NOMO-1 treated with DMSO at 0.1 percent for 48 hours (cell line): ENCODE measurements at regions not wholly inside any gene's neighbourhood (a gene's known extent, or its start where the extent isn't known, plus 50 kb on each side); places are given as distances from the start of the nearest gene placed in this dataset.
"Not testable (repeated sequence)": the region's sequence is repeated elsewhere in the genome, so short reads cannot be mapped to it uniquely, and the experiment has no call there.

Experiments
- DNase-seq: peaks from one replicate; lab custom pipeline; 2025; ENCODE audit not compliant: unreplicated experiment; lab: John Stamatoyannopoulos, UW

DNA sequence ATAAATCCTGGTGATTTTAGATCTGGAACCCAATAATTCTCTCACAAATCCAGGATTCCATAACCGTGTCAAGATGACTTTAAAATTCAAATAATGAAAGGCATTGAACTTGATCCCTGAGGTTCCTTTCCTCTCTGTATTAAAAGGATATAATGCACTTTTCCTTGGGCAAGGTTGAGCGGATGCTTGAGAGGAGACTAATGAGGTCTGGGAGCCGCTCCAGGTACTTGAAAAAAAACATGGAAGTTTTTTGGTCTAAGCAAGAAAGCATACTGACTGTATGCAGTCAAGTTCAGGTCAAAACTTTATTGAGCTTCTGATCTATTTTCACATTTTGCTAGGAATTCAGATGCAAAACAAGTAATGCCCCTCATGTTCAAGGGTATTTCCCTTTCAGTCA is 318.5 kb downstream of the RAD51AP2 start:
- no peak for DNase-seq

DNA sequence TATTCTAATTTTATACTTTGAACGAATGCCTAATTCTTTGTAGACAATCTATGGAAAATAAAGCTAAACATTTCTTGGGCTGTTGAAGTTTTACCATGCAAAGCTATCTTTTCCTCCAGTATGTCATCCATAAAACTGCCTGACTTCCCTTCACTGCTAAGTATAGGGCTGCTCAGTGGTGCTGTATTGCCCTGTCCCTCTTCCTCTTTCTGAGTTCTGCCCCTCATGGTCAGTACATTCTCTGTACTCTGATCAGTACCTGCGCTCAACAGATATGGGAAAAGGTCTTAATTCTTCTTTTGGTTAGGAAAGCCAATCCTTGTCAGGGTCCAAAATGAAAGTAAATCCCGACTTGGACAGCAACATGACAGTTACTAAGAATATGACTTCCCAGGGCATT is 321.9 kb downstream of the RAD51AP2 start:
- DNase-seq = no peak

DNA sequence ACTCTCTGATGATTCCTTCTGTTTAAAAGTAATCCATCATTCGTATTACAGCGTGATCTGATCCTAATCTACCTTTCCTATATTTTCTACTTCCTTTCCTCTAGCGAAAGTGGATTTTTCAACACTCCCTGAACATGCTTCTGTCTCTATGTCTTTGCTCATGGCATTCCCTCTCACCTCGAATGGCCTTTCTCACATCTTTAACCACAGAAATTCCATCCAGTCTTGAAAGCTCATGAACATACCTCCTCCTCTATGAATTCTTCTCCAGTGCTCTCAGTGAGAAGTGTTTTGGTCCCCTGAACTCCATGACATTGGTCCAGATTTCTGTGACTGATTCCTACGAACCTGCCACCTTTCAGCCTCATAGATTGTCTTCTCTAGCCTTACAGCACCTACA is 323.2 kb downstream of the RAD51AP2 start:
- DNase-seq = no peak

GRCh38 chr2:17194083-17194482 is 324.2 kb downstream of the RAD51AP2 start:
- no peak for DNase-seq

- DNase-seq = not testable (repeated sequence)
These were observed 324.8 kb downstream of the RAD51AP2 start for GRCh38 chr2:17193433-17193890.

- DNase-seq = no peak
These were observed 327.0 kb downstream of the RAD51AP2 start for GRCh38 chr2:17191223-17191622.

- no peak for DNase-seq
These were observed 327.7 kb downstream of the RAD51AP2 start for GRCh38 chr2:17190527-17190926.

DNA sequence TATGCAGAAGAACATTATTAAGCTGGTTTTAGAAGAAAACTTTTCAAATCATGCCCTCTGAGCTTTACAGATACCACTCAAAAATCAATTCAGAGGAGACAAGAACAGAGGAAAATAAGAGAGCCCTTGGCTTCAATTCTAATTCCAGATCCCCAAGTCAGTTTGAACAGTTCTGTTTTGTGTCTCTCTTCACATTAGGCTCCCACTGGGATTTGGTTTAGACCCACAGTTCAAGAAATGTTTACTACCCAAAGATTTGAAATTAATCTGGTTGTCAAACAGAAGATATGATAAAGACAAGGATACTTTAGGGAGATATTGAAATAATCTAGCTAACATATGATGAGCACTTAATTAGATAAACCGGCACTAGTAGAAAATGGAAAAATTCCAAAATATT is 329.5 kb downstream of the RAD51AP2 start:
- DNase-seq = no peak

- DNase-seq = no peak
These were observed 333.7 kb downstream of the RAD51AP2 start for GRCh38 chr2:17184512-17184911.

DNA sequence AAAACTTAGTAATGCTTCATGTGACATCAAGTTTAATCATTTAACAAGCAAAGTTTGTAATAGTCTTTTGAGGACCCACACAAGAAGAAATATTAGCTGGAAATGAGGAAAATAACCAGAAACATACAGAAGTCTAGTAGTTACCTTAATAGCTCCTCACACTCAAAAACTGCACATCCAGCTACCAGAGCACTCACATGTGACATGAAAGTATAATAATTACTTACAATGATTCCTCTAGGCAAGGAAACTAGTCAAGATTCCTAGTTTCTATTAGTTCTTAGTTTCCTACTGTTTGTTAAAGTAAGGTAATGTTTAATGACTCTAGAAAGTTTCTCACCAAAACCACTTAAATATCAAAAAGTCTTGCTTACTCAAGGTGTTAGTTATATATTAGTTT is 335.8 kb downstream of the RAD51AP2 start:
- DNase-seq = no peak

- no peak for DNase-seq
These were observed 337.0 kb downstream of the RAD51AP2 start for GRCh38 chr2:17181051-17181752.

DNA sequence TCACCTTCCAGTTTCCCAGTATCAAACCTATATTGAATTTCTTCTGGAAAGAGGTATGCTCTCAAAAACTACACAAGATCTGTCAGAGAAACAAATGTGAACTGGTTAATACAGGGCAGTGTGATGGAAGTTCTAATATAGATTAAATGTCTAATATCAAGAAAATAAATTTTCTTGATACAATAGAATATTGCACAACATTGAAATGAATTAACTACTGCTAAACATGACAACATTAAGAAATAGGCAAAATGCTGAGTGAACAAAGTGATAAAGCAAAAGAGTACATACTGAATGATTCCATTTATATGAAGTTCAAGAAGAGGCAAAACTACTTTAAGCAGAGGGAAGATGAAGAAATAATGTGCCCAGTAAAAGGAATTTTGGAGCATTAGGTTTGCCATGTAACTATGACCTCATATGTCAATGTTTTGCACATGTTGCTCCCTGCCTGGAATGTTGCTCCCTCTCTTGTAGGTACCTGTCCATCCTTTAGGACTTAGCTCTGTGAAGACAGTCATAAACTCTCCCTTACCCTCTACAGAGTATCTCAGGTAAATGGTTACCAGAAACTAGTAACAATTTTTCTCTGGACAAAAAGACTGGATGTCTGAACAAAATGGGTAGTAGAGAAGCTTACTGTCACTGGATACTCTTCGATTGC is 339.0 kb downstream of the RAD51AP2 start:
- DNase-seq = no peak

DNA sequence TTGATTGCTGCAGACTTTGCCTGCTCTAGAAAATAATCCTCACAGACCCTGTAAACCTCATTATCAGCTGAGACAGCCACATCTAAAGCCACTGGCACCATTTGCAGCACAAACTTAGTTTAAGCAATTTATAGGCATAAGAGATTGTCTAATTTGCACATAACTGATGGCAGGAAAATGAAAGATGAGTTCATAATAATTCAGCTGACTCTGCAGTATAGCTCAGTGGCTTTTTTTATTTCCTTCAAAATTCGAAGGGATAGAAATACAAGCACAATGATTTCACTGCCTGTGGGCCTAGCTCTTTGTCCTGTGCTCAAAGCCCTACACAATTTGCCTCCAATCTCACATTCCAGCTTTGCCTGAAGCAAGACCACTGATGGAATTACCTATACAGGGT is 341.2 kb downstream of the RAD51AP2 start:
- DNase-seq = no peak

GRCh38 chr2:17171446-17172049 is 346.7 kb downstream of the RAD51AP2 start:
- DNase-seq = no peak

- no peak for DNase-seq
These were observed 351.7 kb downstream of the RAD51AP2 start for GRCh38 chr2:17166506-17166905.

GRCh38 chr2:17164550-17164949 is 353.7 kb downstream of the RAD51AP2 start:
- no peak for DNase-seq

GRCh38 chr2:17163638-17164037 is 354.6 kb downstream of the RAD51AP2 start:
- no peak for DNase-seq

GRCh38 chr2:17162713-17163112 is 355.5 kb downstream of the RAD51AP2 start:
- DNase-seq = no peak

GRCh38 chr2:17160594-17160993 is 357.6 kb downstream of the RAD51AP2 start:
- DNase-seq = no peak

DNA sequence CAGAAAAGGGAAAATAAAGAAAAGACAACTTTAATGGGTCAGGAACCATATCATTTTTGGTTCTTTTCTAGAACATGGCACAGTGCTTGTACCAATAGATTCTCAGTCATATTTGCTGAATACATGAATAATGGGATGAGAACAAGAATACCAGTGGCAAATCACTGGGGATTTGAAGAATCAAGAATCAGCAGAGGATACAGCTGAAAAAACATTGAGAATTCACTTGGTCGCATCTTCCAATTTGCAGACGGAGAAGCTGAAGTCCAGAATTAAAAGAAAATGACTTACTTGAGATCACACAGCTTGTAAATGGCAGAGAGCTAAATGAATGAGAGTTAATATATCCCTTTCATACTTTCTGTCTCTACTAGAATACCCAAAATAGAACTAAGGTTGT is 362.2 kb downstream of the RAD51AP2 start:
- no peak for DNase-seq

DNA sequence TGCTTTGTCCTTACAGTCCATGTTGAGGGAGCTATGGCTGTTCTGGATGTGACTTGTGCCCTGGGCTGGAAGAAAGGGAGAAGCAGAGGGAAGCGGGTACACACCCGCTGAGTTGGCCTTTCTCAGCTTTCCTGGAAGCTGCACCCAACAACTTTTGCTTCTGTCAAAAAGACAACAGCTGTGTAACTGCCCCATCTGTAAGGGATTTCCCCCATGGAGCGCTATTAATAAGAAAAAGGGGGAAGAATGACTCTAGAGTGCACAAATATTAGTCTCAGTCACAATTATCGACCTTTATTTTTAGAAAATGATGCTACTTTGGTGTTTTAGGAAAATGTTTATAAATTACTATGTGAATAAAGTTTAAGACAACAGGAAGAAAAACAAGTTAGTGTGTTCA is 368.3 kb downstream of the RAD51AP2 start:
- DNase-seq = no peak

DNA sequence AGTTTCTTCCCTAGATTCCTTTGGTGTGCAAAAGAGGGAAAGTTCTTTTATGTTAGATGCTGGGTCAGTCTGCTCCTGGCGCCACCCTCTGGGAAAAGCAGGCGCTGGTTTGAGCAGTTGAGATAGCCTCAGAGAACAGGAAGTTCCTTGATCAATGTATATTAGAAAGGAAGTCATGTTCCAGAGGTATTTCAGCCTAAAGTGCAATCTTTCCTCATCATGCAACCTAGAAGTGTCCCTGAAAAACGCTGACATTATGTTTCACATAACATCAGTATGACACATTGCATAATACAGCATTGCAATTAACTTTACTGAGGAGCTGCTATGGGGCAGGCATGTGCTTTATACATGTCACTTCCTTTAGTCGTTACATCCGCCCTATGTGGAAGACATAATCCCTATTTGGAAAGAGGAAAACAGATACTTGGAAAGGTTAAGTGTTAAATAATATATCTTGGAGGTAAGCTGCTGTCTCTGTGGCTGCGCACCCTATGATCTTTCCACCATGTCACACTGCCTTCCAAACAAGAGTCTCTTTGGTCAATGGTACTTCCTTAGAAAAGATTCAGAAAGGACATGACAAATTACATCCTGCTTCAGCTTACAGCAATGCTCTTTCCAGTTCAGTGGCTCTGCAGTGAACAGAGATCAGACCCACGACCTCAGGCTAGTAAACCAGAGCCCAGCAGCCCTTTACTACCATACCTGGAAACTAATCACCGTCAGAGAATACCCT is 369.7 kb downstream of the RAD51AP2 start:
- no peak for DNase-seq
